Endodermal cell (in vitro differentiated cells): ENCODE measurements at regions not wholly inside any gene's neighbourhood (a gene's known extent, or its start where the extent isn't known, plus 50 kb on each side); places are given as distances from the start of the nearest gene placed in this dataset.
A peak's percentile ranks its signal among the peaks of the same experiment; 100 is the strongest.

Experiments
- DNase-seq: peaks from one replicate; pipeline ENCODE4 v3.0.0-alpha.2; 2017
- H3K27ac ChIP-seq: 2 replicates; pipeline ENCODE4 v1.5.1; 2013; ENCODE audit warnings: mild to moderate bottlenecking, low read depth, low read length, moderate library complexity
- H3K27me3 ChIP-seq: 2 replicates; pipeline ENCODE4 v1.6.1; 2013; ENCODE audit warnings: mild to moderate bottlenecking, low read length, moderate library complexity; ENCODE audit not compliant: insufficient read depth, control insufficient read depth, poor library complexity, severe bottlenecking
- H3K36me3 ChIP-seq: 2 replicates; pipeline ENCODE4 v1.7.0; 2013; ENCODE audit warnings: mild to moderate bottlenecking, low read length, moderate library complexity; ENCODE audit not compliant: control insufficient read depth, insufficient read depth
- H3K4me1 ChIP-seq: one replicate; pipeline ENCODE4 v1.7.0; 2013; ENCODE audit warnings: low read length; ENCODE audit not compliant: control insufficient read depth, insufficient read depth
- H3K4me3 ChIP-seq: 2 replicates; pipeline ENCODE4 v1.5.1; 2013; ENCODE audit warnings: mild to moderate bottlenecking, low read length, moderate library complexity
- H3K9ac ChIP-seq: 2 replicates; pipeline ENCODE4 v1.6.1; 2013; ENCODE audit warnings: mild to moderate bottlenecking, low read length, moderate library complexity; ENCODE audit not compliant: poor library complexity, severe bottlenecking; ENCODE audit errors: extremely low read depth
- H3K9me3 ChIP-seq: 2 replicates; pipeline ENCODE4 v1.6.1; 2013; ENCODE audit warnings: mild to moderate bottlenecking, low read length, moderate library complexity; ENCODE audit not compliant: control insufficient read depth
- H3K27ac Mint-ChIP-seq: 2 replicates; pipeline ENCODE4 v1.8.0; 2020; ENCODE audit warnings: mixed read lengths
- H3K27me3 Mint-ChIP-seq: 2 replicates; pipeline ENCODE4 v1.8.0; 2021; ENCODE audit warnings: mild to moderate bottlenecking, mixed read lengths; ENCODE audit not compliant: insufficient read depth
- H3K36me3 Mint-ChIP-seq: 2 replicates; pipeline ENCODE4 v1.8.0; 2020; ENCODE audit warnings: low read depth, mixed read lengths
- H3K4me1 Mint-ChIP-seq: 2 replicates; pipeline ENCODE4 v1.8.0; 2020; ENCODE audit warnings: mixed read lengths
- H3K4me3 Mint-ChIP-seq: 2 replicates; pipeline ENCODE4 v1.8.0; 2020; ENCODE audit warnings: mild to moderate bottlenecking, moderate library complexity, mixed read lengths
- H3K9me3 Mint-ChIP-seq: 2 replicates; pipeline ENCODE4 v1.8.0; 2020; ENCODE audit warnings: mild to moderate bottlenecking, mixed read lengths
- WGBS, 2 experiments: methylation state at CpG; one replicate each; pipeline versions ENCODE4 v1.1.5 to v1.1.7; 2013; ENCODE audit warnings: missing lambda C conversion rate in 2 of 2, mixed read lengths in 1 of 2; ENCODE audit not compliant: insufficient coverage in 1 of 2, insufficient read length in 1 of 2; 5-methylcytosine and 5-hydroxymethylcytosine counted together
- TF ChIP-seq, protein P1 (sequence below): fragments of 200-600 bp; sonication (generic); conservative IDR thresholded peaks from 2 replicates; pipeline ENCODE4 v1.5.0; 2021; ENCODE audit warnings: antibody characterized with exemption, mild to moderate bottlenecking

DNA sequence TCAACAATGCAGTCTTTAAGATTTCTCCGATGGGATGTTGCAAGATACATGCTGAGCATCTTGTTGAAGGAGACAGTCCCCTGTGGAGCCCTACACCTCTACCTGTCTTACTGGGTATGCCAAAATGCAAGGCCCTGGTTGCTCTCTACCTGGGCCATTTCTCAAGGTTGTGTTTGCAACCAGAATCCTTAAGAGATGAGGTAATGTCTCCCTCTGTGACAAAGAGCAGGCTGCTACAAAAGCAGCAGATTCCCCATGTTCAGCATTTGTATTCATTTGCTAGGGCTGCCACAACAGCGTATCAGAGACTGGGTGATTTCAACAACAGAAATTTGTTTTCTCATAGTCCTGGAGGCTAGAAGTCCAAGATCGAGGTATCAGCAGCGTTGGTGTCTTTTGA, 138.4 kb upstream of the RPS23 start:
- TF ChIP-seq, protein P1, sequence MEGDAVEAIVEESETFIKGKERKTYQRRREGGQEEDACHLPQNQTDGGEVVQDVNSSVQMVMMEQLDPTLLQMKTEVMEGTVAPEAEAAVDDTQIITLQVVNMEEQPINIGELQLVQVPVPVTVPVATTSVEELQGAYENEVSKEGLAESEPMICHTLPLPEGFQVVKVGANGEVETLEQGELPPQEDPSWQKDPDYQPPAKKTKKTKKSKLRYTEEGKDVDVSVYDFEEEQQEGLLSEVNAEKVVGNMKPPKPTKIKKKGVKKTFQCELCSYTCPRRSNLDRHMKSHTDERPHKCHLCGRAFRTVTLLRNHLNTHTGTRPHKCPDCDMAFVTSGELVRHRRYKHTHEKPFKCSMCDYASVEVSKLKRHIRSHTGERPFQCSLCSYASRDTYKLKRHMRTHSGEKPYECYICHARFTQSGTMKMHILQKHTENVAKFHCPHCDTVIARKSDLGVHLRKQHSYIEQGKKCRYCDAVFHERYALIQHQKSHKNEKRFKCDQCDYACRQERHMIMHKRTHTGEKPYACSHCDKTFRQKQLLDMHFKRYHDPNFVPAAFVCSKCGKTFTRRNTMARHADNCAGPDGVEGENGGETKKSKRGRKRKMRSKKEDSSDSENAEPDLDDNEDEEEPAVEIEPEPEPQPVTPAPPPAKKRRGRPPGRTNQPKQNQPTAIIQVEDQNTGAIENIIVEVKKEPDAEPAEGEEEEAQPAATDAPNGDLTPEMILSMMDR: no peak
- H3K27ac Mint-ChIP-seq: peak overlapping the region; percentile 36

DNA sequence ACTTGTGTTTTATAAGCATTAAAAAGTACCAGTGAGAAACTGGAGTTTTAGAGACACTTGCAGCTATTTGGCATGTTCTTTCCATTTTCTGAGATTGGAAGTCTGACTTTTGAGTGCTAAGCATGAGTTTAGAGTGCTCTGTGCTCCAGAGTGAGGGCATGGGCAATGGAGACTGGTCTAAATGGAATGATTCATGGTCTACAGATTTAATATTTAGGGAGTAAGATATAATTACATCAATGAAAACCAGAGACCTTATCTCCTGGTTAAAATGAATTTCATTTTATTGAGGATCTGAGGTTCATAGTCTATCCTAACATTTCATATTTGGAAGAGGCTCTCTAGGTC, 135.9 kb upstream of the RPS23 start:
- no peaks in the 10 kb centered on the region for H3K36me3 Mint-ChIP-seq
- H3K27me3 Mint-ChIP-seq: no peaks in the 10 kb centered on the region
- DNase-seq: no peak
- Histone ChIP-seq H3K27me3 (no peaks in the 10 kb centered on the region), H3K36me3 (no peaks in the 10 kb centered on the region), H3K9ac (no peak overlapping the region), H3K4me3 (no peak overlapping the region), H3K27ac (no peak overlapping the region), H3K4me1 (peaks cover 5% of the 10 kb centered on the region), H3K9me3 (no peaks in the 10 kb centered on the region)
- peaks cover 24% of the 10 kb centered on the region for H3K4me1 Mint-ChIP-seq
- H3K27ac Mint-ChIP-seq: no peak overlapping the region
- no peak overlapping the region for H3K4me3 Mint-ChIP-seq
- TF ChIP-seq, protein P1: no peak
- H3K9me3 Mint-ChIP-seq: no peaks in the 10 kb centered on the region

More for the DNA sequence above, 138.4 kb upstream of the RPS23 start:
- no peaks in the 10 kb centered on the region for H3K9me3 Mint-ChIP-seq
- Histone ChIP-seq H3K27me3 (no peaks in the 10 kb centered on the region), H3K4me3 (no peak overlapping the region), H3K36me3 (no peaks in the 10 kb centered on the region), H3K27ac (no peak overlapping the region), H3K9me3 (no peaks in the 10 kb centered on the region), H3K4me1 (peaks cover 12% of the 10 kb centered on the region), H3K9ac (no peak overlapping the region)
- DNase-seq: no peak
- no peaks in the 10 kb centered on the region for H3K36me3 Mint-ChIP-seq
- no peak overlapping the region for H3K4me3 Mint-ChIP-seq
- peaks cover 49% of the 10 kb centered on the region for H3K4me1 Mint-ChIP-seq
- H3K27me3 Mint-ChIP-seq: no peaks in the 10 kb centered on the region
- 74 to 82% methylated on average over 4 of the region's 4 CpGs for WGBS, 2 experiments

DNA sequence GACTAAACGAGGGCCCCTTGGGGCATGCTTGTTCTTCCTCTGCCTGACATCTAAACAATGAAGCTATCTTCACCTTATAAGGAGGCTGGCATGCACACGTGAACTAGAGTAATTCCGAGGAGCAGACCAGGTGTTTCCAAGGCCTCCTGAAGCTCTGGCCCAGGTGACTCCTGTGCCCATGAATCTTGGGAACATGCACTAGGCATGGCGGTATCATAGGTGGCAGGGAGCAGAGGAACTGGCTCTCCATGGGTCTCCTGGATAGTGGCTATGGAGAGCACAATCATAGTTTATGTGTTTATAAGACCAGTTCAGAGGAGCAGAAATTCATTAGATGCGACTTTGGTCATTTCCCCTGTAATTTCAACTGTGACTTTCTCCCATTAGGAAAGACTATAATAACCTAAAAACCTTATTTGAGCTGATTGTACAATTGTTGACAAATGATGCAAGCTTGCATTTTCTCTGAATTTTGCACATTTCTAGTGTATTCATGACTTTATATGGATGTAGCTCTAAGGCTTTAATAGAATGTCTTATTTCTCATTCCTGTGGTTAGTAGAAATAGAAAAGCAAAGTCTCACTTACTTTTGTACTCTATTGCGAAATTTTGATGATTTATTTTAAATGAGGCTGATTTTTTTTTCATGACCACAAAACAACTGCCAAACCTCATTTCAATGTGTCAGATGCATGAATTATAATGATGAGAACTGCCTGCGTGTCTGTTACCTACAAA, 135.3 kb upstream of the RPS23 start:
- peaks cover 5% of the 10 kb centered on the region for H3K4me1 ChIP-seq
- H3K9ac ChIP-seq: no peak overlapping the region
- no peaks in the 10 kb centered on the region for H3K36me3 ChIP-seq
- no peak overlapping the region for H3K27ac Mint-ChIP-seq
- no peaks in the 10 kb centered on the region for H3K9me3 ChIP-seq
- peaks cover 23% of the 10 kb centered on the region for H3K4me1 Mint-ChIP-seq
- no peak for DNase-seq
- H3K9me3 Mint-ChIP-seq: no peaks in the 10 kb centered on the region
- no peaks in the 10 kb centered on the region for H3K27me3 ChIP-seq
- no peaks in the 10 kb centered on the region for H3K36me3 Mint-ChIP-seq
- 78 to 94% methylated on average over 4 to 7 of the region's 7 CpGs for WGBS, 2 experiments
- H3K27ac ChIP-seq: no peak overlapping the region
- no peaks in the 10 kb centered on the region for H3K27me3 Mint-ChIP-seq
- no peak overlapping the region for H3K4me3 ChIP-seq
- no peak overlapping the region for H3K4me3 Mint-ChIP-seq
- TF ChIP-seq, protein P1: no peak
